Cardiac muscle cell (in vitro differentiated cells and primary cell): ENCODE measurements at regions not wholly inside any gene's neighbourhood (a gene's known extent, or its start where the extent isn't known, plus 50 kb on each side); places are given as distances from the start of the nearest gene placed in this dataset.
"Not testable (repeated sequence)": the region's sequence is repeated elsewhere in the genome, so short reads cannot be mapped to it uniquely, and the experiment has no call there.

ENCODE experiments used
- DNase-seq, 2 donors: peaks; one replicate each; pipeline versions ENCODE4 v3.0.0 to v3.0.0-alpha.2; 2010 to 2017; ENCODE audit warnings: low read depth in 1 of 2, low spot score in 1 of 2
- H3K27ac ChIP-seq: fragments of 200-600 bp; sonication (generic); 2 replicates; pipeline ENCODE4 v1.5.1; 2016
- H3K27me3 ChIP-seq: fragments of 200-600 bp; sonication (generic); 2 replicates; pipeline ENCODE4 v1.6.0; 2016; ENCODE audit warnings: control low read depth
- H3K36me3 ChIP-seq: fragments of 200-600 bp; sonication (generic); 2 replicates; pipeline ENCODE4 v1.5.1; 2016; ENCODE audit warnings: control low read depth
- H3K4me1 ChIP-seq: fragments of 200-600 bp; sonication (generic); 2 replicates; pipeline ENCODE4 v1.8.1; 2017; ENCODE audit warnings: low read depth, mild to moderate bottlenecking, mixed run types
- H3K4me3 ChIP-seq: fragments of 200-600 bp; sonication (generic); 2 replicates; pipeline ENCODE4 v1.5.1; 2016; ENCODE audit warnings: mild to moderate bottlenecking
- H3K9me3 ChIP-seq: fragments of 200-600 bp; sonication (generic); 2 replicates; pipeline ENCODE4 v1.5.1; 2017; ENCODE audit warnings: low read depth, mild to moderate bottlenecking, control low read depth
- CTCF ChIP-seq: IDR thresholded peaks from 2 replicates; pipeline ENCODE4 v1.5.1; 2012; ENCODE audit warnings: low read depth, mild to moderate bottlenecking, low read length

- no peaks in the 10 kb centered on the region for H3K36me3 ChIP-seq
- no peak overlapping the region for H3K4me3 ChIP-seq
- TF ChIP-seq CTCF = no peak
- H3K27ac ChIP-seq = no peak overlapping the region
- H3K27me3 ChIP-seq = no peaks in the 10 kb centered on the region
- DNase-seq = no peak
- no peaks in the 10 kb centered on the region for H3K9me3 ChIP-seq
- H3K4me1 ChIP-seq = no peaks in the 10 kb centered on the region
Observed at GRCh38 chr6:78666764-78667163, 200.6 kb upstream of the IRAK1BP1 start.

GRCh38 chr6:78670156-78670555, 197.2 kb upstream of the IRAK1BP1 start:
- TF ChIP-seq CTCF = no peak
- Histone ChIP-seq H3K27me3 (no peaks in the 10 kb centered on the region), H3K36me3 (no peaks in the 10 kb centered on the region), H3K4me1 (no peaks in the 10 kb centered on the region), H3K4me3 (no peak overlapping the region), H3K9me3 (no peaks in the 10 kb centered on the region), H3K27ac (no peak overlapping the region)
- DNase-seq = no peak

DNA sequence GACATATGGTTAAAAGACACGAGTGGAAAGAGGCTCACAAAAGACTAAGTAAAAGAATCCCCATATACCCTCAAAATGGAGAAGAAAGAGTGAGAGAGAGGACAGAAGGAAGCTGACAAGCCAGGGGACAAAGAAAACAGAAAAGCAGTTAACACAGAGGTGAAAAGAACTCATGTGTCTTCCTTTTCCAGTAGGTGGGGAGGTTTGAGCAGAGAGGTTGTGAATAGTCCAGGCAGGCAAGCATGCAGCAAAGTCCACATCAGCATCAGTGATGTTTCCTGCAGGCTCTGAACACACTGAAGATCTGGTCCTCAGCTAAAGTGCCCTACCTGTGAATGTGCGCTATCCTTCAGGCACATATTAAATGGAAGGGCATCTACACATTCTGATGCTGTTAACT, 196.5 kb upstream of the IRAK1BP1 start:
- TF ChIP-seq CTCF = no peak
- Histone ChIP-seq H3K27me3 (no peaks in the 10 kb centered on the region), H3K9me3 (no peaks in the 10 kb centered on the region), H3K36me3 (no peaks in the 10 kb centered on the region), H3K27ac (no peak overlapping the region), H3K4me3 (no peak overlapping the region), H3K4me1 (no peaks in the 10 kb centered on the region)
- no peak for DNase-seq

GRCh38 chr6:78676069-78677007, 191.0 kb upstream of the IRAK1BP1 start:
- not testable (repeated sequence) for H3K36me3 ChIP-seq, H3K27ac ChIP-seq, H3K9me3 ChIP-seq, H3K4me1 ChIP-seq, H3K4me3 ChIP-seq, H3K27me3 ChIP-seq, DNase-seq

DNA sequence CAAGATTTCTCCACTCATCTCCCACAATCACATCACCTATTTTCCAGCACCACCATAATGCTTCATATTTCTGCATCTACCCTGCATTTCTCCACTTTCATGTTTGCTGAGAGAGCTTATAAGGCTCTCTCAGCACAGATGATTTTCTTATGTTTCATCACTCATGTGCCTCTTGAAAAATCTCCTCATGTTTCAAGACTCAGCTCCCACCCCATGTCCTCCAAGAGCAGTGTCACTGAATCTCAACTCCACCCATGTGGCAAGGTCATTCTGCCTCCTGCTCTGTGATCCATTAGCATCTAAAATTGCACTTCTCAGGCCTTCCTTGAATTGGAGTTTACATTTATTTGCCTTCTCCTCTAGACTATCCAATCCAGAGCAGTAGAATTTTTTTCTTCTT, 178.7 kb upstream of the IRAK1BP1 start:
- Histone ChIP-seq H3K4me3 (no peak overlapping the region), H3K27ac (no peak overlapping the region), H3K9me3 (no peaks in the 10 kb centered on the region), H3K27me3 (no peaks in the 10 kb centered on the region), H3K36me3 (no peaks in the 10 kb centered on the region), H3K4me1 (no peaks in the 10 kb centered on the region)
- no peak for DNase-seq
- no peak for TF ChIP-seq CTCF

- no peak overlapping the region for H3K27ac ChIP-seq
- no peaks in the 10 kb centered on the region for H3K4me1 ChIP-seq
- TF ChIP-seq CTCF = no peak
- no peak for DNase-seq
- no peak overlapping the region for H3K4me3 ChIP-seq
- no peaks in the 10 kb centered on the region for H3K9me3 ChIP-seq
- H3K27me3 ChIP-seq = no peaks in the 10 kb centered on the region
- H3K36me3 ChIP-seq = no peaks in the 10 kb centered on the region
Observed at GRCh38 chr6:78693835-78694234, 173.5 kb upstream of the IRAK1BP1 start.

- not testable (repeated sequence) for H3K36me3 ChIP-seq, H3K9me3 ChIP-seq, H3K4me1 ChIP-seq, H3K27ac ChIP-seq, H3K4me3 ChIP-seq, H3K27me3 ChIP-seq, DNase-seq
Observed at GRCh38 chr6:78694628-78695027, 172.7 kb upstream of the IRAK1BP1 start.
